CD14-positive monocyte (primary cell): ENCODE measurements at regions not wholly inside any gene's neighbourhood (a gene's known extent, or its start where the extent isn't known, plus 50 kb on each side); places are given as distances from the start of the nearest gene placed in this dataset.
A peak's percentile ranks its signal among the peaks of the same experiment; 100 is the strongest.

Experiments used
- DNase-seq, 3 donors: peaks; one replicate each; pipeline ENCODE4 v3.0.0-alpha.2; 2011 to 2022
- H2AFZ ChIP-seq: 2 replicates; pipeline ENCODE4 v1.6.0; 2012; ENCODE audit warnings: mild to moderate bottlenecking, low read depth, low read length, inconsistent platforms; ENCODE audit not compliant: insufficient read depth, poor library complexity, severe bottlenecking
- H3K27ac ChIP-seq, 2 donors: 1 replicate in 1 of 2; 2 replicates in 1 of 2; pipeline ENCODE4 v1.5.1; 2012 to 2013; ENCODE audit warnings: low read length in 2 of 2, control low read depth in 1 of 2, inconsistent platforms in 1 of 2, low read depth in 1 of 2, mild to moderate bottlenecking in 1 of 2
- H3K27me3 ChIP-seq, 2 donors: one replicate each; pipeline versions ENCODE4 v1.6.0 to v1.6.1; 2011 to 2013; ENCODE audit warnings: low read length in 2 of 2; ENCODE audit not compliant: control insufficient read depth in 2 of 2, insufficient read depth in 2 of 2
- H3K36me3 ChIP-seq, 2 donors: replicated peaks in 1 of 2; 1 replicate in 1 of 2; 2 replicates in 1 of 2; pipeline versions ENCODE4 v1.5.1 to v1.6.1; 2012 to 2013; ENCODE audit warnings: low read length in 2 of 2, control low read depth in 1 of 2, inconsistent platforms in 1 of 2, mild to moderate bottlenecking in 1 of 2; ENCODE audit not compliant: insufficient read depth in 2 of 2, control insufficient read depth in 1 of 2
- H3K4me1 ChIP-seq, 2 donors: 1 replicate in 1 of 2; 2 replicates in 1 of 2; pipeline versions ENCODE4 v1.5.1 to v1.6.1; 2012 to 2013; ENCODE audit warnings: low read length in 2 of 2, control low read depth in 1 of 2, inconsistent platforms in 1 of 2, mild to moderate bottlenecking in 1 of 2, moderate library complexity in 1 of 2; ENCODE audit not compliant: insufficient read depth in 2 of 2, control insufficient read depth in 1 of 2
- H3K4me2 ChIP-seq: replicated peaks from 2 replicates; pipeline ENCODE3; 2012; ENCODE audit warnings: low read length, moderate library complexity, mild to moderate bottlenecking; ENCODE audit not compliant: poor library complexity, severe bottlenecking; ENCODE audit errors: extremely low read depth
- H3K4me3 ChIP-seq, 3 experiments: fragments of 200-600 bp in 1 of 3; sonication (generic) in 1 of 3; replicated peaks in 1 of 3; 1 replicate in 2 of 3; 2 replicates in 1 of 3; pipeline ENCODE4 v1.5.1; 2011 to 2013; ENCODE audit warnings: low read length in 3 of 3, mild to moderate bottlenecking in 3 of 3, control low read depth in 2 of 3, low read depth in 2 of 3, inconsistent platforms in 1 of 3, moderate library complexity in 1 of 3
- H3K79me2 ChIP-seq: 2 replicates; pipeline ENCODE4 v1.6.0; 2012; ENCODE audit warnings: mild to moderate bottlenecking, control low read depth, inconsistent platforms, low read length, moderate library complexity; ENCODE audit not compliant: insufficient read depth
- H3K9ac ChIP-seq: 2 replicates; pipeline ENCODE4 v1.6.0; 2017; ENCODE audit warnings: low read length, mild to moderate bottlenecking; ENCODE audit not compliant: insufficient read depth, poor library complexity, severe bottlenecking
- H3K9me3 ChIP-seq, 2 donors: replicated peaks in 1 of 2; 1 replicate in 1 of 2; 2 replicates in 1 of 2; pipeline versions ENCODE4 v1.5.1 to v1.6.1; 2012 to 2013; ENCODE audit warnings: low read length in 2 of 2, control low read depth in 1 of 2; ENCODE audit not compliant: control insufficient read depth in 1 of 2, insufficient read depth in 1 of 2
- H4K20me1 ChIP-seq: 2 replicates; pipeline ENCODE4 v1.6.0; 2012; ENCODE audit warnings: mild to moderate bottlenecking, low read length, control low read depth, moderate library complexity; ENCODE audit not compliant: insufficient read depth
- H3K27ac Mint-ChIP-seq, 7 donors: one replicate each; pipeline ENCODE4 v1.8.0; 2020; ENCODE audit warnings: mild to moderate bottlenecking in 7 of 7, mixed read lengths in 7 of 7, moderate library complexity in 6 of 7, inconsistent platforms in 2 of 7
- H3K27me3 Mint-ChIP-seq, 3 donors: one replicate each; pipeline ENCODE4 v1.8.0; 2021 to 2022; ENCODE audit warnings: low read depth in 3 of 3, mild to moderate bottlenecking in 3 of 3, mixed read lengths in 3 of 3, moderate library complexity in 3 of 3, inconsistent platforms in 1 of 3
- H3K36me3 Mint-ChIP-seq, 2 donors: one replicate each; pipeline ENCODE4 v1.8.0; 2020; ENCODE audit warnings: mixed read lengths in 2 of 2, inconsistent platforms in 1 of 2, mild to moderate bottlenecking in 1 of 2
- H3K4me1 Mint-ChIP-seq: one replicate; pipeline ENCODE4 v1.8.0; 2020; ENCODE audit warnings: mild to moderate bottlenecking, mixed read lengths
- H3K4me3 Mint-ChIP-seq, 2 donors: one replicate each; pipeline ENCODE4 v1.8.0; 2020; ENCODE audit warnings: mild to moderate bottlenecking in 2 of 2, mixed read lengths in 2 of 2, moderate library complexity in 1 of 2
- H3K9me3 Mint-ChIP-seq, 7 donors: one replicate each; pipeline ENCODE4 v1.8.0; 2020 to 2022; ENCODE audit warnings: mixed read lengths in 7 of 7, mild to moderate bottlenecking in 6 of 7, moderate library complexity in 6 of 7, inconsistent platforms in 2 of 7
- WGBS: methylation state at CpG from one replicate; pipeline ENCODE4 v1.1.5; 2013; ENCODE audit warnings: missing lambda C conversion rate; ENCODE audit not compliant: insufficient coverage; 5-methylcytosine and 5-hydroxymethylcytosine counted together
- intact Hi-C, 2 donors: fragments of 100-400 bp; cut with micrococcal nuclease; formaldehyde crosslinking; loops; one replicate each; pipeline versions ENCODE4 v1.15.0 to v1.15.1; 2023
- TF ChIP-seq, protein P1 (sequence below): fragments of 200-600 bp; IDR thresholded peaks from one replicate; pipeline ENCODE4 v1.8.0; 2022; ENCODE audit warnings: antibody characterized with exemption, mild to moderate bottlenecking

- intact Hi-C loops: no loop called here
- Mint-ChIP-seq H3K27ac (no peak overlapping the region), H3K27me3 (no peaks in the 10 kb centered on the region), H3K9me3 (peaks cover 0 to 4% (median 0%) of the 10 kb centered on the region in 7 donors), H3K36me3 (peaks cover 37 to 52% of the 10 kb centered on the region in 2 donors), H3K4me3 (no peak overlapping the region), H3K4me1 (peaks cover 32% of the 10 kb centered on the region)
- Histone ChIP-seq H3K4me3 (no peak overlapping the region), H3K27me3 (no peaks in the 10 kb centered on the region), H3K9me3 (no peaks in the 10 kb centered on the region), H3K79me2 (no peaks in the 10 kb centered on the region), H3K4me2 (no peak overlapping the region), H2AFZ (no peak overlapping the region), H3K4me1 (peaks cover 16 to 18% of the 10 kb centered on the region in 2 donors), H3K9ac (no peak overlapping the region), H4K20me1 (no peaks in the 10 kb centered on the region), H3K36me3 (no peaks in the 10 kb centered on the region), H3K27ac (peak overlapping the region in 1 of 2 donors; percentile 34)
- TF ChIP-seq, protein P1, sequence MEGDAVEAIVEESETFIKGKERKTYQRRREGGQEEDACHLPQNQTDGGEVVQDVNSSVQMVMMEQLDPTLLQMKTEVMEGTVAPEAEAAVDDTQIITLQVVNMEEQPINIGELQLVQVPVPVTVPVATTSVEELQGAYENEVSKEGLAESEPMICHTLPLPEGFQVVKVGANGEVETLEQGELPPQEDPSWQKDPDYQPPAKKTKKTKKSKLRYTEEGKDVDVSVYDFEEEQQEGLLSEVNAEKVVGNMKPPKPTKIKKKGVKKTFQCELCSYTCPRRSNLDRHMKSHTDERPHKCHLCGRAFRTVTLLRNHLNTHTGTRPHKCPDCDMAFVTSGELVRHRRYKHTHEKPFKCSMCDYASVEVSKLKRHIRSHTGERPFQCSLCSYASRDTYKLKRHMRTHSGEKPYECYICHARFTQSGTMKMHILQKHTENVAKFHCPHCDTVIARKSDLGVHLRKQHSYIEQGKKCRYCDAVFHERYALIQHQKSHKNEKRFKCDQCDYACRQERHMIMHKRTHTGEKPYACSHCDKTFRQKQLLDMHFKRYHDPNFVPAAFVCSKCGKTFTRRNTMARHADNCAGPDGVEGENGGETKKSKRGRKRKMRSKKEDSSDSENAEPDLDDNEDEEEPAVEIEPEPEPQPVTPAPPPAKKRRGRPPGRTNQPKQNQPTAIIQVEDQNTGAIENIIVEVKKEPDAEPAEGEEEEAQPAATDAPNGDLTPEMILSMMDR: no peak
- no CpG with 5 or more reads among the region's 2 CpGs for WGBS
- no peak for DNase-seq
Measured at GRCh38 chr13:50722440-50723125, 120.9 kb downstream of the DLEU7 start.

GRCh38 chr13:50724438-50724837 lies 119.1 kb downstream of the DLEU7 start:
- H4K20me1 ChIP-seq: no peaks in the 10 kb centered on the region
- Mint-ChIP-seq H3K27me3 (no peaks in the 10 kb centered on the region), H3K4me1 (peaks cover 28% of the 10 kb centered on the region), H3K9me3 (peaks cover 2 to 8% (median 5%) of the 10 kb centered on the region in 7 donors), H3K27ac (no peak overlapping the region), H3K36me3 (peaks cover 40 to 46% of the 10 kb centered on the region in 2 donors), H3K4me3 (no peak overlapping the region)
- no peak overlapping the region for H2AFZ ChIP-seq
- no peak overlapping the region for H3K9ac ChIP-seq
- H3K27me3 ChIP-seq: no peaks in the 10 kb centered on the region
- no peak overlapping the region for H3K27ac ChIP-seq
- H3K4me2 ChIP-seq: no peak overlapping the region
- H3K79me2 ChIP-seq: no peaks in the 10 kb centered on the region
- no peak overlapping the region for H3K4me3 ChIP-seq
- WGBS: 100% methylated on average over 3 of the region's 4 CpGs
- no peak for DNase-seq
- peaks cover 14 to 16% of the 10 kb centered on the region in 2 donors for H3K4me1 ChIP-seq
- intact Hi-C loops: no loop called here
- no peaks in the 10 kb centered on the region for H3K9me3 ChIP-seq
- no peaks in the 10 kb centered on the region for H3K36me3 ChIP-seq
- TF ChIP-seq, protein P1: no peak
